HCT116 (cell line): ENCODE measurements at regions not wholly inside any gene's neighbourhood (a gene's known extent, or its start where the extent isn't known, plus 50 kb on each side); places are given as distances from the start of the nearest gene placed in this dataset.

ENCODE experiments used
- ATAC-seq: fragments of 200-7000 bp; cut with Tn5 transposase; 2 replicates; pipeline ENCODE4 v1.9.1; 2020; ENCODE audit warnings: mild to moderate bottlenecking, moderate library complexity
- BruUV-seq: library from RNA; stranded (reverse); fragments of 400-500 nt; replicated peaks from 2 replicates; lab custom pipeline; 2021; lab: Mats Ljungman, UMichigan
- CTCF ChIA-PET: fragments of 300-600 bp; sonication (Branson Sonifier 250); formaldehyde crosslinking; loops from one replicate; lab custom pipeline; 2021; ENCODE audit warnings: antibody characterized with exemption; lab: Charles Lee
- POLR2A ChIA-PET: fragments of 300-600, 350-600 bp; sonication (Branson Sonifier 250); formaldehyde crosslinking; loops from one replicate; lab custom pipeline; 2021; ENCODE audit warnings: antibody characterized with exemption; lab: Charles Lee
- RAD21 ChIA-PET, 2 experiments: fragments of 300-600 bp; sonication (Branson Sonifier 250); formaldehyde crosslinking; loops; one replicate each; lab custom pipeline; 2023; ENCODE audit warnings: low total read pairs in 2 of 2; ENCODE audit not compliant: uncharacterized antibody in 2 of 2, unreplicated experiment in 2 of 2, low non-redundant PET in 1 of 2; lab: Charles Lee
- DNase-seq: peaks from one replicate; pipeline ENCODE4 v3.0.0-alpha.2; 2010; ENCODE audit warnings: low read depth, low spot score
- H2AFZ ChIP-seq: fragments of 200-600 bp; shearing (Covaris generic), sonication (generic); 2 replicates; pipeline ENCODE4 v1.6.1; 2017; ENCODE audit warnings: low read depth, mixed run types, mixed read lengths, antibody characterized with exemption, low read length; ENCODE audit not compliant: poor library complexity, severe bottlenecking
- H3K27ac ChIP-seq: 2 replicates; pipeline ENCODE4 v1.5.1; 2012; ENCODE audit warnings: low read depth, low read length
- H3K27me3 ChIP-seq: fragments of 200-600 bp; sonication (generic); 2 replicates; pipeline ENCODE4 v1.6.1; 2016; ENCODE audit warnings: mixed run types, low read length, mixed read lengths; ENCODE audit not compliant: insufficient read depth
- H3K36me3 ChIP-seq, 2 experiments: fragments of 200-500 bp in 1 of 2; fragments of 200-600 bp in 1 of 2; sonication (Bioruptor generic) in 1 of 2; sonication (generic) in 1 of 2; 2 replicates each; pipeline versions ENCODE4 v1.5.1 to v1.6.1; 2014 to 2016; ENCODE audit warnings: low read length in 2 of 2, inconsistent platforms in 1 of 2, mixed read lengths in 1 of 2, mixed run types in 1 of 2; ENCODE audit not compliant: insufficient read depth in 2 of 2, control insufficient read depth in 1 of 2
- H3K4me1 ChIP-seq, 2 experiments: fragments of 200-600 bp in 1 of 2; sonication (generic) in 1 of 2; 2 replicates each; pipeline versions ENCODE4 v1.5.1 to v1.6.1; 2012 to 2017; ENCODE audit warnings: low read length in 2 of 2, inconsistent platforms in 1 of 2, mild to moderate bottlenecking in 1 of 2, mixed read lengths in 1 of 2, mixed run types in 1 of 2, moderate library complexity in 1 of 2; ENCODE audit not compliant: insufficient read depth in 2 of 2, control insufficient read depth in 1 of 2
- H3K4me2 ChIP-seq: fragments of 200-600 bp; sonication (generic); 2 replicates; pipeline ENCODE4 v1.6.1; 2017; ENCODE audit warnings: mixed run types, low read length, mixed read lengths
- H3K4me3 ChIP-seq, 2 experiments: fragments of 200-600 bp in 1 of 2; sonication (generic) in 1 of 2; replicated peaks in 1 of 2; 2 replicates each; pipeline ENCODE4 v1.5.1; 2011 to 2016; ENCODE audit warnings: low read length in 2 of 2, control low read depth in 1 of 2, low read depth in 1 of 2, mild to moderate bottlenecking in 1 of 2, mixed read lengths in 1 of 2, mixed run types in 1 of 2
- H3K79me2 ChIP-seq: fragments of 200-600 bp; sonication (generic); 2 replicates; pipeline ENCODE4 v1.6.1; 2017; ENCODE audit warnings: mild to moderate bottlenecking, mixed run types, low read length, moderate library complexity, mixed read lengths; ENCODE audit not compliant: insufficient read depth
- H3K9ac ChIP-seq: fragments of 200-600 bp; sonication (generic); 2 replicates; pipeline ENCODE4 v1.6.1; 2016; ENCODE audit warnings: low read length, mixed read lengths
- H3K9me2 ChIP-seq: fragments of 200-600 bp; sonication (generic), shearing (Covaris generic); 2 replicates; pipeline ENCODE4 v1.6.1; 2017; ENCODE audit warnings: mixed run types, mild to moderate bottlenecking, moderate library complexity; ENCODE audit not compliant: insufficient read depth
- H3K9me3 ChIP-seq, 2 experiments: fragments of 200-500 bp in 1 of 2; fragments of 200-600 bp in 1 of 2; sonication (Bioruptor generic) in 1 of 2; sonication (generic) in 1 of 2; 2 replicates each; pipeline ENCODE4 v1.6.1; 2014 to 2017; ENCODE audit warnings: low read length in 2 of 2, mixed read lengths in 2 of 2, inconsistent platforms in 1 of 2, low read depth in 1 of 2, mild to moderate bottlenecking in 1 of 2, mixed run types in 1 of 2, moderate library complexity in 1 of 2; ENCODE audit not compliant: control insufficient read depth in 1 of 2, insufficient read depth in 1 of 2
- H4K20me1 ChIP-seq: fragments of 200-600 bp; sonication (generic), shearing (Covaris generic); 2 replicates; pipeline ENCODE4 v1.6.1; 2017; ENCODE audit warnings: mixed run types, mild to moderate bottlenecking, moderate library complexity; ENCODE audit not compliant: insufficient read depth
- CEBPB ChIP-seq: IDR thresholded peaks from 2 replicates; pipeline ENCODE4 v1.6.1; 2012; ENCODE audit warnings: low read depth
- EGR1 ChIP-seq: IDR thresholded peaks from 2 replicates; pipeline ENCODE4 v1.6.1; 2012; ENCODE audit warnings: low read depth
- ELF1 ChIP-seq: IDR thresholded peaks from 2 replicates; pipeline ENCODE4 v1.6.1; 2012; ENCODE audit warnings: low read depth, borderline replicate concordance
- EZH2 ChIP-seq: fragments of 200-600 bp; sonication (generic); IDR thresholded peaks from 2 replicates; pipeline ENCODE4 v1.6.1; 2017; ENCODE audit warnings: antibody characterized with exemption, mixed run types
- FOSL1 ChIP-seq: IDR thresholded peaks from 2 replicates; pipeline ENCODE4 v1.6.1; 2012; ENCODE audit warnings: low read depth
- MAX ChIP-seq: IDR thresholded peaks from 2 replicates; pipeline ENCODE4 v1.6.1; 2012
- POLR2AphosphoS5 ChIP-seq: IDR thresholded peaks from 2 replicates; pipeline ENCODE4 v1.6.1; 2011; ENCODE audit warnings: mild to moderate bottlenecking, low read depth, low read length, moderate library complexity
- RAD21 ChIP-seq: IDR thresholded peaks from 2 replicates; pipeline ENCODE4 v1.6.1; 2012; ENCODE audit warnings: low read depth, mild to moderate bottlenecking
- SP1 ChIP-seq: IDR thresholded peaks from 2 replicates; pipeline ENCODE4 v1.6.1; 2012; ENCODE audit warnings: low read depth
- SRF ChIP-seq: IDR thresholded peaks from 2 replicates; pipeline ENCODE4 v1.6.1; 2012; ENCODE audit warnings: low read depth
- TCF7L2 ChIP-seq: IDR thresholded peaks from 2 replicates; pipeline ENCODE4 v1.7.0; 2011; ENCODE audit warnings: borderline replicate concordance, inconsistent platforms; ENCODE audit not compliant: insufficient read depth, insufficient read length; ENCODE audit errors: extremely low read depth
- YY1 ChIP-seq: IDR thresholded peaks from 2 replicates; pipeline ENCODE4 v1.6.1; 2011; ENCODE audit warnings: low read length, low read depth, moderate library complexity, mild to moderate bottlenecking; ENCODE audit not compliant: insufficient replicate concordance; ENCODE audit errors: extremely low read depth
- ZBTB33 ChIP-seq: IDR thresholded peaks from 2 replicates; pipeline ENCODE4 v1.6.1; 2011; ENCODE audit warnings: mild to moderate bottlenecking, low read length, moderate library complexity; ENCODE audit not compliant: insufficient replicate concordance; ENCODE audit errors: extremely low read depth
- ZFX ChIP-seq: fragments of 450-650 bp; IDR thresholded peaks from 2 replicates; pipeline ENCODE4 v1.6.1; 2017
- ZNF274 ChIP-seq: fragments of 200-500 bp; sonication (Bioruptor generic); IDR thresholded peaks from 2 replicates; pipeline ENCODE4 v1.6.1; 2014; ENCODE audit warnings: mild to moderate bottlenecking, low read depth, low read length, inconsistent platforms
- intact Hi-C: fragments of 100-400 bp; cut with micrococcal nuclease; formaldehyde crosslinking; loops from 2 replicates; pipeline ENCODE4 v1.10.0; 2022
- TF ChIP-seq, protein P1 (sequence below): IDR thresholded peaks from 2 replicates; pipeline ENCODE4 v1.6.1; 2012

DNA sequence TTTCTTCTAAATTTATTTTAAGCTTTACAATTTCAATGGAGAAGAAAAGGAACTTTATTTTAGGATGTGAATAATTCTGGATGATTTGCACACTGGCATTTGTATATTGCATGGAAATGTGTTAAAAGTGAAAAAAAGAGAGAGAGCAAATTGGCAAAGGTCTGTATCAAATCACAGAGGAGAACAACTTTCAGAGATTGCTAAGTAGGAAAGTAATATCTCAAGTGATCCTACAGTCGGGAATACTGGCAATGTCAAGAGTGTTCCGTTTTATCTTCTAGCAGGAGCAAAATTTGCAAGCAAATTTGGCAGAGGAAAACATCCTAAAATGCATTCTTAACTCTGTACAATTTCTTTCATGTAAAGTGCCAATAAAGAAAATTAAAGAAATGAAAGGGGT, 97.1 kb upstream of the TMC3 start:
- Histone ChIP-seq H3K4me2 (no peak overlapping the region), H3K4me3 (no peak overlapping the region), H3K27ac (no peak overlapping the region), H3K4me1 (no peaks in the 10 kb centered on the region), H2AFZ (no peak overlapping the region), H3K9me2 (no peaks in the 10 kb centered on the region), H4K20me1 (no peaks in the 10 kb centered on the region), H3K9ac (no peak overlapping the region), H3K79me2 (no peaks in the 10 kb centered on the region), H3K9me3 (no peaks in the 10 kb centered on the region), H3K36me3 (no peaks in the 10 kb centered on the region), H3K27me3 (peaks cover 35% of the 10 kb centered on the region; the same call in 1 of the 2 replicates)
- no peak for ATAC-seq
- no peak for DNase-seq
- ChIA-PET RAD21 (no interaction called here), CTCF (interaction anchor here (0.6 kb wide), 1 partner anchor 575 kb away, joined by 4 read pairs; the partner anchor contains the start of gene MEX3B), POLR2A (interaction anchor here (0.9 kb wide), 1 partner anchor 620 kb away, joined by 5 read pairs; no protein-coding TSS in a partner anchor)
- intact Hi-C loops: loop anchor here (10.0 kb wide), 1 partner anchor 284 kb away; no protein-coding TSS in a partner anchor
- no peak for TF ChIP-seq SRF
- no peak for TF ChIP-seq POLR2AphosphoS5
- no peak for TF ChIP-seq EZH2
- TF ChIP-seq, protein P1, sequence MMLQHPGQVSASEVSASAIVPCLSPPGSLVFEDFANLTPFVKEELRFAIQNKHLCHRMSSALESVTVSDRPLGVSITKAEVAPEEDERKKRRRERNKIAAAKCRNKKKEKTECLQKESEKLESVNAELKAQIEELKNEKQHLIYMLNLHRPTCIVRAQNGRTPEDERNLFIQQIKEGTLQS: no peak
- TF ChIP-seq SP1: no peak
- no peak for TF ChIP-seq ELF1
- TF ChIP-seq TCF7L2: no peak
- TF ChIP-seq YY1: no peak
- no peak for TF ChIP-seq MAX
- BruUV-seq: no TSS peak

GRCh38 chr15:81469154-81469553, 95.1 kb upstream of the TMC3 start:
- H3K9me3 ChIP-seq: no peaks in the 10 kb centered on the region
- no peak overlapping the region for H2AFZ ChIP-seq
- CTCF ChIA-PET: no interaction called here
- H3K36me3 ChIP-seq: no peaks in the 10 kb centered on the region
- H3K4me1 ChIP-seq: no peaks in the 10 kb centered on the region
- BruUV-seq: no TSS peak
- TF ChIP-seq ZFX (no peak), RAD21 (no peak), CEBPB (no peak), ZNF274 (no peak), ZBTB33 (no peak), FOSL1 (no peak), SP1 (no peak), POLR2AphosphoS5 (no peak), SRF (no peak), EGR1 (no peak), ELF1 (no peak)
- TF ChIP-seq, all 23 proteins: peak for 0
- ChIA-PET POLR2A (no interaction called here), RAD21 (no interaction called here)
- no peak overlapping the region for H3K4me2 ChIP-seq
- no peaks in the 10 kb centered on the region for H3K9me2 ChIP-seq
- no peak overlapping the region for H3K4me3 ChIP-seq
- ATAC-seq (no peak), DNase-seq (no peak)
- H3K27me3 ChIP-seq: peaks cover 35% of the 10 kb centered on the region; the same call in 1 of the 2 replicates
- H3K79me2 ChIP-seq: no peaks in the 10 kb centered on the region
- intact Hi-C loops: no loop called here
- H4K20me1 ChIP-seq: no peaks in the 10 kb centered on the region
- no peak overlapping the region for H3K9ac ChIP-seq
- H3K27ac ChIP-seq: no peak overlapping the region
